Mesothelial cell of epicardium (in vitro differentiated cells): ENCODE measurements at regions not wholly inside any gene's neighbourhood (a gene's known extent, or its start where the extent isn't known, plus 50 kb on each side); places are given as distances from the start of the nearest gene placed in this dataset.
"Not testable (repeated sequence)": the region's sequence is repeated elsewhere in the genome, so short reads cannot be mapped to it uniquely, and the experiment has no call there.

ENCODE experiments used
- DNase-seq, 2 experiments: peaks; one replicate each; pipeline ENCODE4 v3.0.0; 2021; ENCODE audit warnings: low spot score in 2 of 2; ENCODE audit not compliant: unreplicated experiment in 2 of 2
- H3K27ac Mint-ChIP-seq: 2 replicates; pipeline ENCODE4 v1.8.0; 2021; ENCODE audit warnings: mixed read lengths
- H3K27me3 Mint-ChIP-seq: 2 replicates; pipeline ENCODE4 v1.8.0; 2021; ENCODE audit warnings: low read depth, mixed read lengths
- H3K36me3 Mint-ChIP-seq: 2 replicates; pipeline ENCODE4 v1.8.0; 2021; ENCODE audit warnings: mixed read lengths
- H3K4me1 Mint-ChIP-seq: 2 replicates; pipeline ENCODE4 v1.8.0; 2021; ENCODE audit warnings: mixed read lengths
- H3K4me3 Mint-ChIP-seq: 2 replicates; pipeline ENCODE4 v1.8.0; 2021; ENCODE audit warnings: mild to moderate bottlenecking, moderate library complexity, mixed read lengths
- H3K9me3 Mint-ChIP-seq: 2 replicates; pipeline ENCODE4 v1.8.0; 2021; ENCODE audit warnings: mixed read lengths
- CTCF ChIP-seq: fragments of 200-600 bp; sonication (generic); IDR thresholded peaks from one replicate; pipeline ENCODE4 v1.5.0; 2021; ENCODE audit warnings: antibody characterized with exemption; ENCODE audit not compliant: unreplicated experiment

GRCh38 chr6:81295310-81295709 is 457.2 kb downstream of the TENT5A start:
- TF ChIP-seq CTCF = no peak
- DNase-seq = no peak
- Mint-ChIP-seq H3K9me3 (peaks cover 6% of the 10 kb centered on the region), H3K27me3 (no peaks in the 10 kb centered on the region), H3K27ac (no peak overlapping the region), H3K4me1 (peaks cover 19% of the 10 kb centered on the region), H3K4me3 (no peak overlapping the region), H3K36me3 (no peaks in the 10 kb centered on the region)

- peaks cover 19% of the 10 kb centered on the region for H3K4me1 Mint-ChIP-seq
- H3K36me3 Mint-ChIP-seq = no peaks in the 10 kb centered on the region
- TF ChIP-seq CTCF = no peak
- H3K27ac Mint-ChIP-seq = peak overlapping the region; percentile 21
- H3K27me3 Mint-ChIP-seq = no peaks in the 10 kb centered on the region
- peaks cover 6% of the 10 kb centered on the region for H3K9me3 Mint-ChIP-seq
- no peak for DNase-seq
- H3K4me3 Mint-ChIP-seq = no peak overlapping the region
These were observed 458.6 kb downstream of the TENT5A start for GRCh38 chr6:81293896-81294295.

- no peak for DNase-seq
- no peak for TF ChIP-seq CTCF
- Mint-ChIP-seq H3K9me3 (no peaks in the 10 kb centered on the region), H3K4me1 (peaks cover 12% of the 10 kb centered on the region), H3K27me3 (no peaks in the 10 kb centered on the region), H3K4me3 (no peak overlapping the region), H3K36me3 (no peaks in the 10 kb centered on the region), H3K27ac (no peak overlapping the region)
These were observed 463.3 kb downstream of the TENT5A start for GRCh38 chr6:81289229-81289628.

GRCh38 chr6:81265106-81265505 is 487.4 kb downstream of the TENT5A start:
- TF ChIP-seq CTCF = no peak
- Mint-ChIP-seq H3K27ac (no peak overlapping the region), H3K9me3 (peaks cover 8% of the 10 kb centered on the region), H3K27me3 (no peaks in the 10 kb centered on the region), H3K4me3 (no peak overlapping the region), H3K36me3 (no peaks in the 10 kb centered on the region), H3K4me1 (no peaks in the 10 kb centered on the region)
- no peak for DNase-seq

GRCh38 chr6:81263531-81264168 is 488.8 kb downstream of the TENT5A start:
- Mint-ChIP-seq H3K9me3 (no peaks in the 10 kb centered on the region), H3K4me1 (no peaks in the 10 kb centered on the region), H3K4me3 (no peak overlapping the region), H3K27me3 (no peaks in the 10 kb centered on the region), H3K27ac (no peak overlapping the region), H3K36me3 (no peaks in the 10 kb centered on the region)
- TF ChIP-seq CTCF = no peak
- no peak for DNase-seq

- no peak overlapping the region for H3K4me3 Mint-ChIP-seq
- no peak for DNase-seq
- no peak for TF ChIP-seq CTCF
These were observed 489.8 kb downstream of the TENT5A start for GRCh38 chr6:81262656-81263055.

GRCh38 chr6:81256223-81256622 is 496.3 kb downstream of the TENT5A start:
- peaks cover 43% of the 10 kb centered on the region for H3K9me3 Mint-ChIP-seq
- H3K36me3 Mint-ChIP-seq, H3K27ac Mint-ChIP-seq, DNase-seq, H3K4me1 Mint-ChIP-seq, H3K27me3 Mint-ChIP-seq, H3K4me3 Mint-ChIP-seq: not testable (repeated sequence)

More at GRCh38 chr6:81262656-81263055, 489.8 kb downstream of the TENT5A start:
- Mint-ChIP-seq H3K27ac (no peak overlapping the region), H3K4me1 (no peaks in the 10 kb centered on the region), H3K9me3 (peaks cover 10% of the 10 kb centered on the region), H3K27me3 (no peaks in the 10 kb centered on the region), H3K36me3 (no peaks in the 10 kb centered on the region)
